ENCODE measurements at regions not wholly inside any gene's neighbourhood (a gene's known extent, or its start where the extent isn't known, plus 50 kb on each side); places are given as distances from the start of the nearest gene placed in this dataset.

- TF ChIP-seq ZNF274 (IDR thresholded peaks at IDR 0.05; ENCODE audit: low read depth, low read length): no peak
- no peak overlapping the region for H3K4me3 ChIP-seq (ENCODE audit: low read length)
Measured at GRCh38 chr3:105923140-105923539, 54.3 kb upstream of the CBLB start.

DNA sequence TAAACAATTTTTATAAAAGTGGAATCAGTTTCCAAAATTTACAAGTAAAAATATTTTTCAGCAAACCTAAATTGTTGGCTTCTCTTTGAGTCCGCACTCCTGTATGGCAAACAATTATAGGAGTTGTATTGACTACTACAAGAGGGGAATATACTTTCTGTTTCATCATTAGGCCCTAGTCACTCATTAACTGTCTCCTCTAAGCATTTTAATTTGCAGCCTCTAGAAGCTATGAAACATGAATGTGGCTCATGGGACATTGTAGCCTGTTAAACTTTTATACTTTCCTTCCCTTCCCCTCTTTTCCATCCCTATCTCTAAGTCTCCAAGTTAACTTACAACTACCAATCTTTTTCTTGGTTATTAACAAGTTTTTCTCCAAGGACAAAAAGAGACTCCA, 58.9 kb upstream of the CBLB start:
- TF ChIP-seq ZNF274 (IDR thresholded peaks at IDR 0.05; ENCODE audit: low read depth, low read length): no peak
- no peak overlapping the region for H3K4me3 ChIP-seq (ENCODE audit: low read length)

DNA sequence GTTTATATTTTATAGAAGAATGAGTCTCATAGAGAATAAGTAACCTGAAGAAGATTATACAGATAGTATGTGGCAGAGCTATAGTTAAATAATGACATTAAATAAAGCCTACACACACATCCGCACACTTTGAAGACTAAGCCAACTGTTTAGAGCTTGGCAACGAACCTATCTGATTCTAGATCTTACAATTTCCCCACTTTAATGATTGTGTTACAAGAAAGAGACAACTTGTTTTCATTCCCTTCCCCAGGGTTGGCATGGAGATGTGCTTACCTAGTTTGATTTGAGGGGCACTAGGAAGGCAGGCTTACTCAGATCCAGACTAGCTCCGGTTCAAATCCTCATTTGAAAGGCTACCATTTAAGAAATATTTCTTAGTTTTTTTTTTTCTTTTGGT, 61.9 kb upstream of the CBLB start:
- no peak overlapping the region for H3K4me3 ChIP-seq (ENCODE audit: low read length)
- TF ChIP-seq ZNF274 (IDR thresholded peaks at IDR 0.05; ENCODE audit: low read depth, low read length): no peak

- no peak overlapping the region for H3K4me3 ChIP-seq (ENCODE audit: low read length)
- no peak for TF ChIP-seq ZNF274 (IDR thresholded peaks at IDR 0.05; ENCODE audit: low read depth, low read length)
Measured at GRCh38 chr3:105931500-105931899, 62.7 kb upstream of the CBLB start.

DNA sequence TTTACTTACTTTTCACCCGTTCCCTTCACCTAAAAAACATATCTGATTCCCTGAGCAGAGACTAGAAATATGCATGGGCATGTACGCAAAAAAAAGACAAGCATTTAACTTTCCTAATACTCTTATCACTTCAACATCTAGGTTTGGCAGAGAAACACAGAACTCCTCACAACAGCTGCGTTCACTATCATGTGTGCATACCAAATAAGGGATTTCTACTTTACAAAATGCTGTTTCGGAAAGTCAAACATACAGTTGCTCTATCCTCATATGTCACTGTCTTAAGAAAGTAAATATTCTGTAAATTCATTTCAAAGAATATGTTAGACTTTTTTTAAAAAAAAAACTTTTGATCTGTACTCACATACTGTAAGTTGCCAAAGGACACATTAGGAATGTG, 65.1 kb upstream of the CBLB start:
- no peak for TF ChIP-seq ZNF274 (IDR thresholded peaks at IDR 0.05; ENCODE audit: low read depth, low read length)

DNA sequence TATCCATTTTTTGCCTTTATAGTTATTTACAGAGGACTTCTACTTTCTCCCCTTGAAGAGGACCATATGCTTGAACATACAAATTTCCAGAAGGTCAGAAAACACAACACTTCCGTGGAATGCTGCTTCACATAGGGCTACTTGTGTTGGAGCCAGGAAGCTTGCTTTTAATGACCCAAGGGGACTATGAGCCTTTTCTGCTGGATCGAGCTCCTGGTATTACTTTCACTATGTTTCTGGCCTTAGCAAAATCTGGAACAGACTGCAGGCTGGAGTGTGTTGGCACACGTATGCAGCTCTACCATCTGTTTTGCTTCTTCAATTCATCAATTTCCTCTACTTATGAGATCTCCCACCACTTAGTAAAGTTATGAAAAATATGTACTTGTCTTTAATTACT, 69.3 kb upstream of the CBLB start:
- TF ChIP-seq ZNF274 (IDR thresholded peaks at IDR 0.05; ENCODE audit: low read depth, low read length): no peak
- H3K4me3 ChIP-seq (ENCODE audit: low read length): no peak overlapping the region

More for the DNA sequence above, 65.1 kb upstream of the CBLB start:
- H3K4me3 ChIP-seq (ENCODE audit: low read length): no peak overlapping the region

DNA sequence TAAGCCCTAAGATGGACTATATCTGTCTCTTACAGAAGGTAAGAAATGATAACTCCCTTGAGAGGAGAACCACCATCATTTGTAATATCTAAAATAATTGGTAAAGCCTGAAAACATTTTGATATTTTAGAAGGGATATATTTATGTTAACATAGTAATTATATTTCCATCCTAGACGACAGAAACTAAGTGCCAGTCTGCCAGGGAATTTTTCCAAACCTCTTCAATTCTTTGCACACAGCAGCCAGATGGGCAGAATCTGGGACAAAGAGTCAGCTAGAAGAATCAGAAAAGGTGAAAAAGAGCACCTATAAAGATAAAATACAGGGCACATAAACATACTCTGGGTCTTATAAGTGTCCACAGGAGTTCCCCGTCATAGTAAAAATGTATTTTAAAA, 70.0 kb upstream of the CBLB start:
- H3K4me3 ChIP-seq (ENCODE audit: low read length): no peak overlapping the region
- no peak for TF ChIP-seq ZNF274 (IDR thresholded peaks at IDR 0.05; ENCODE audit: low read depth, low read length)

- TF ChIP-seq ZNF274 (IDR thresholded peaks at IDR 0.05; ENCODE audit: low read depth, low read length): no peak
Measured at GRCh38 chr3:105944276-105944675, 75.5 kb upstream of the CBLB start.

GRCh38 chr3:105944721-105945120, 75.9 kb upstream of the CBLB start:
- no peak for TF ChIP-seq ZNF274 (IDR thresholded peaks at IDR 0.05; ENCODE audit: low read depth, low read length)

More at GRCh38 chr3:105944276-105944675, 75.5 kb upstream of the CBLB start:
- no peak overlapping the region for H3K4me3 ChIP-seq (ENCODE audit: low read length)

GRCh38 chr3:105948101-105948500, 79.3 kb upstream of the CBLB start:
- H3K4me3 ChIP-seq (ENCODE audit: low read length): no peak overlapping the region
- no peak for TF ChIP-seq ZNF274 (IDR thresholded peaks at IDR 0.05; ENCODE audit: low read depth, low read length)

More at GRCh38 chr3:105944721-105945120, 75.9 kb upstream of the CBLB start:
- no peak overlapping the region for H3K4me3 ChIP-seq (ENCODE audit: low read length)

DNA sequence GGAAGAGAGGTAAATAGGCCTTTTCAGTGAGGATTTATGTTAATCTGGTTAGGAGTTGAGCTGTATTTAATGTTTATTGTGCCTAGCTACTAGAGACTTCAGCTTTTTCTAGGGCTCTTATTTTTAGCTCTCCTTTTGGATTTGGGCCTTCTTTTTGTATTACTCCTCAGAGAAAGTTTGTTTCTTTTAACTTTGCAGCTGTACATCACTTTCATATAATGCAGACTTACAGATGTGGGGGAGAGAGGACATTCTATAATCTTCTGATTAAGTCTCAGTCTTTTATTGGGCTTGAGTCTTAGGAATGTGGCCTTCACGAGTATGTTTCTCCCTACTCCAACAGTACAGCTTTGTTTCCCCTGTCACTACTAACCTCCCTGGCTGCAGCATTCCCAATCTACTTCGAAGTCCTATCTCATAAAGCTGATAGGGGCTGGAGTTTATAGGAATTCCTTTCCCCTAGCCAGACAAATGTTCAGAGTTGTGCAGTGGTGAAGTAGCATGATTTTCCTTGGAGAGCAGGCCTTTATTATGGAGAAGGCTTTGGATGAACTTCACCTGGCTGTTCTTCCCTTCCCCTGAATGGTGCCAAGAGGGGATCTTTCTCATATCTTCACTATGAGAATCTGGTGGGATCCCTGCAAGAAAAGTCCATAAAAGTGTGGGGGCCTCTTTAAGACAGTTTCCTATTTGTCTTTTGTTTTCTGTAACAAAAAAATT, 82.2 kb upstream of the CBLB start:
- no peak for TF ChIP-seq ZNF274 (IDR thresholded peaks at IDR 0.05; ENCODE audit: low read depth, low read length)
- no peak overlapping the region for H3K4me3 ChIP-seq (ENCODE audit: low read length)

DNA sequence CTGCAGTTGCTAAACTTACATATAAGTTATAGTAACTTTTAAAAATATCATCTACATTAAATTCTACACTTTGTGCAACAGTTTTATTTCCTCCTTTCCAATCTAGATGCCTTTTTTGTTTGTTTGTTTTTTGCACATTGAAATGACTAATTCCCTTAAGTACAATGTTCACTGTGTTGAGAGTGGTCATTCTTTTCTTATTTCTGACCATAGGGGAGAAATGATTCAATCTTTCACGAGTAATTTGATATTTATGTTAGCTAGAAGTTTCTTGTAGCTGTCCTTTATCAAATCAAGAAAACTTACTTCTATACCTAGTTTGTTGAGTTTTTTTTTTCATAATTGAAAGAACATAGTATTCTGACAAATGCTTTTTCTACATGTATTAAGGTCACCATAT, 85.0 kb upstream of the CBLB start:
- no peak for TF ChIP-seq ZNF274 (IDR thresholded peaks at IDR 0.05; ENCODE audit: low read depth, low read length)
- H3K4me3 ChIP-seq (ENCODE audit: low read length): no peak overlapping the region

GRCh38 chr3:105956306-105956705, 87.5 kb upstream of the CBLB start:
- H3K4me3 ChIP-seq (ENCODE audit: low read length): no peak overlapping the region
- TF ChIP-seq ZNF274 (IDR thresholded peaks at IDR 0.05; ENCODE audit: low read depth, low read length): no peak

DNA sequence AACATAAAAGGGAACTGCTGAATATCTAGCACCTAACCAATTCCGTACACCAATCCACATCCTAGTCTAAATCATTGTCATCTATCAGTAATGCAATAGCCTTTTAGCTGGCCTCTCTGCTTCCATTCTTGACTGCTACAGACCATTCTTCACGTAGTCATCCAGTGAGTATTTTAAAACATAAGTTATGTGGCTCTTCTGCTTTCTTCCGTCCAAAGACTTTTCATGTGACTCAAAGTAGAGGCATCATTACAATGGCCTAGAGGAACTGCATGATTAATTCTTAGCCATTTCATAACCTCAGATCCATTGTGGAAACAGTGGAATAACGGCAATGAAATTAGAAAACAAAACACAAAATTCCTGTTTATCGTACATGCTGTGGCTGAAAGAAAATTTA, 88.9 kb upstream of the CBLB start:
- no peak for TF ChIP-seq ZNF274 (IDR thresholded peaks at IDR 0.05; ENCODE audit: low read depth, low read length)
- no peak overlapping the region for H3K4me3 ChIP-seq (ENCODE audit: low read length)

GRCh38 chr3:105958237-105959000, 89.6 kb upstream of the CBLB start:
- H3K4me3 ChIP-seq (ENCODE audit: low read length): no peak overlapping the region
- no peak for TF ChIP-seq ZNF274 (IDR thresholded peaks at IDR 0.05; ENCODE audit: low read depth, low read length)

All from GM08714 (cell line).